GM23338 (cell line): ENCODE measurements at regions not wholly inside any gene's neighbourhood (a gene's known extent, or its start where the extent isn't known, plus 50 kb on each side); places are given as distances from the start of the nearest gene placed in this dataset.

Experiments used
- ATAC-seq: fragments of 200-7000 bp; cut with Tn5 transposase; 3 replicates; pipeline ENCODE4 v1.9.1; 2020
- DNase-seq: peaks from one replicate; pipeline ENCODE4 v3.0.0-alpha.2; 2015; ENCODE audit warnings: low spot score
- H2AFZ ChIP-seq: fragments of 200-600 bp; sonication (generic); 2 replicates; pipeline ENCODE4 v1.8.0; 2016; ENCODE audit warnings: antibody characterized with exemption, mild to moderate bottlenecking, moderate library complexity
- H3F3A ChIP-seq: fragments of 200-600 bp; sonication (generic); replicated peaks from 2 replicates; pipeline ENCODE4 v1.8.0; 2017; ENCODE audit warnings: antibody characterized with exemption, mixed run types, low read depth
- H3K27ac ChIP-seq: fragments of 200-600 bp; sonication (generic); 2 replicates; pipeline ENCODE4 v1.6.1; 2016; ENCODE audit warnings: low read depth
- H3K27me3 ChIP-seq: fragments of 200-600 bp; sonication (generic); 2 replicates; pipeline ENCODE4 v1.8.0; 2016; ENCODE audit warnings: mild to moderate bottlenecking, mixed run types, moderate library complexity; ENCODE audit not compliant: insufficient read depth
- H3K36me3 ChIP-seq: fragments of 200-600 bp; sonication (generic); 2 replicates; pipeline ENCODE4 v1.8.0; 2016; ENCODE audit warnings: mild to moderate bottlenecking; ENCODE audit not compliant: insufficient read depth
- H3K4me1 ChIP-seq: fragments of 200-600 bp; sonication (generic); 2 replicates; pipeline ENCODE4 v1.8.0; 2016; ENCODE audit warnings: mild to moderate bottlenecking, moderate library complexity; ENCODE audit not compliant: insufficient read depth
- H3K4me2 ChIP-seq: fragments of 200-600 bp; sonication (generic); 2 replicates; pipeline ENCODE4 v1.7.1; 2017; ENCODE audit warnings: mixed run types
- H3K4me3 ChIP-seq: fragments of 200-600 bp; sonication (generic); 2 replicates; pipeline ENCODE4 v1.6.1; 2016; ENCODE audit warnings: mixed run types
- H3K79me2 ChIP-seq: fragments of 200-600 bp; sonication (generic); replicated peaks from 2 replicates; pipeline ENCODE4 v1.8.0; 2017; ENCODE audit warnings: mild to moderate bottlenecking; ENCODE audit not compliant: insufficient read depth
- H3K9me2 ChIP-seq: fragments of 200-600 bp; sonication (generic); 2 replicates; pipeline ENCODE4 v1.8.0; 2017; ENCODE audit not compliant: insufficient read depth
- H4K20me1 ChIP-seq: fragments of 200-600 bp; sonication (generic); replicated peaks from 2 replicates; pipeline ENCODE4 v1.8.0; 2017; ENCODE audit warnings: mild to moderate bottlenecking; ENCODE audit not compliant: insufficient read depth
- H3K27ac Mint-ChIP-seq: 2 replicates; pipeline ENCODE4 v1.8.0; 2020; ENCODE audit warnings: inconsistent platforms, mild to moderate bottlenecking, moderate library complexity, mixed read lengths
- H3K27me3 Mint-ChIP-seq: 3 replicates; pipeline ENCODE4 v1.8.0; 2022; ENCODE audit warnings: low read depth, mild to moderate bottlenecking, moderate library complexity, mixed read lengths, inconsistent platforms; ENCODE audit not compliant: insufficient read depth, poor library complexity
- H3K36me3 Mint-ChIP-seq: 3 replicates; pipeline ENCODE4 v1.8.0; 2021; ENCODE audit warnings: low read depth, mild to moderate bottlenecking, inconsistent platforms, moderate library complexity, mixed read lengths
- H3K4me1 Mint-ChIP-seq: 3 replicates; pipeline ENCODE4 v1.8.0; 2020; ENCODE audit warnings: mild to moderate bottlenecking, inconsistent platforms, mixed read lengths
- H3K4me3 Mint-ChIP-seq: 3 replicates; pipeline ENCODE4 v1.8.0; 2021; ENCODE audit warnings: moderate library complexity, mild to moderate bottlenecking, inconsistent platforms, mixed read lengths
- H3K9me3 Mint-ChIP-seq: 3 replicates; pipeline ENCODE4 v1.8.0; 2020; ENCODE audit warnings: moderate library complexity, mild to moderate bottlenecking, inconsistent platforms, mixed read lengths
- CREB1 ChIP-seq: fragments of 250-450 bp; sonication (Bioruptor Pico); IDR thresholded peaks from 2 replicates; pipeline ENCODE4 v1.5.0; 2020; ENCODE audit warnings: low read depth, mild to moderate bottlenecking, moderate library complexity
- CTCF ChIP-seq, 2 experiments: fragments of 200-600 bp in 1 of 2; sonication (generic) in 1 of 2; conservative IDR thresholded peaks; 2 replicates each; pipeline versions ENCODE4 v1.5.1 to v1.6.1; 2016 to 2017; ENCODE audit warnings: antibody characterized with exemption in 2 of 2, low read depth in 2 of 2, mild to moderate bottlenecking in 2 of 2, moderate library complexity in 1 of 2
- EZH2 ChIP-seq: fragments of 200-600 bp; sonication (generic); IDR thresholded peaks from one replicate; pipeline ENCODE4 v1.8.0; 2017; ENCODE audit warnings: antibody characterized with exemption, mild to moderate bottlenecking, low read depth; ENCODE audit not compliant: unreplicated experiment
- EZH2phosphoT487 ChIP-seq: fragments of 200-600 bp; sonication (generic); IDR thresholded peaks from one replicate; pipeline ENCODE4 v1.8.1; 2018; ENCODE audit warnings: antibody characterized with exemption; ENCODE audit not compliant: unreplicated experiment
- JUNB ChIP-seq: IDR thresholded peaks from one replicate; pipeline ENCODE4 v1.6.1; 2016; ENCODE audit warnings: antibody characterized with exemption; ENCODE audit not compliant: unreplicated experiment
- NANOG ChIP-seq: IDR thresholded peaks from 2 replicates; pipeline ENCODE4 v1.6.1; 2016; ENCODE audit warnings: antibody characterized with exemption, borderline replicate concordance
- POLR2AphosphoS5 ChIP-seq: IDR thresholded peaks from 2 replicates; pipeline ENCODE4 v1.6.1; 2016; ENCODE audit warnings: antibody characterized with exemption, low read depth
- REST ChIP-seq: IDR thresholded peaks from one replicate; pipeline ENCODE4 v1.6.1; 2018; ENCODE audit warnings: antibody characterized with exemption; ENCODE audit not compliant: unreplicated experiment
- ZNF114 ChIP-seq: fragments of 250-450 bp; sonication (Bioruptor Pico); IDR thresholded peaks from 2 replicates; pipeline ENCODE4 v1.5.0; 2020; ENCODE audit warnings: mild to moderate bottlenecking, moderate library complexity
- ZNF331 ChIP-seq: fragments of 250-450 bp; sonication (Bioruptor Pico); IDR thresholded peaks from 2 replicates; pipeline ENCODE4 v1.5.0; 2020; ENCODE audit warnings: low read depth, mild to moderate bottlenecking, moderate library complexity

GRCh38 chr1:230494514-230494913 lies 68.4 kb upstream of the PGBD5 start (continued):
- TF ChIP-seq REST, result no peak
- no peak for TF ChIP-seq CREB1 (CRISPR knock-in tag)
- no peak for TF ChIP-seq NANOG
- TF ChIP-seq ZNF114 (CRISPR knock-in tag), result no peak
- TF ChIP-seq CTCF (conservative IDR thresholded peaks at IDR 0.05; ENCODE audit: low read depth in 2 of 2), result no peak
- no peak for TF ChIP-seq EZH2phosphoT487
- TF ChIP-seq JUNB, result no peak
- no peak for TF ChIP-seq ZNF331 (CRISPR knock-in tag)
- no peak for TF ChIP-seq EZH2

- DNase-seq, result no peak
- Histone ChIP-seq H3K36me3 (no peaks in the 10 kb centered on the region), H3F3A (no peaks in the 10 kb centered on the region), H3K4me2 (no peak overlapping the region), H3K27me3 (no peaks in the 10 kb centered on the region), H3K4me3 (no peak overlapping the region), H3K27ac (no peak overlapping the region), H4K20me1 (no peaks in the 10 kb centered on the region), H3K9me2 (peaks cover under 1% of the 10 kb centered on the region; the same call in 1 of the 2 replicates), H3K79me2 (no peaks in the 10 kb centered on the region), H2AFZ (no peak overlapping the region), H3K4me1 (no peaks in the 10 kb centered on the region)
- H3K4me1 Mint-ChIP-seq, result peaks cover 4% of the 10 kb centered on the region; the same call in 1 of the 3 replicates
- no peak for TF ChIP-seq REST
- TF ChIP-seq POLR2AphosphoS5, result no peak
- no peak for TF ChIP-seq EZH2
- TF ChIP-seq EZH2phosphoT487, result no peak
- no peak for TF ChIP-seq ZNF114 (CRISPR knock-in tag)
- H3K36me3 Mint-ChIP-seq, result peaks cover 4% of the 10 kb centered on the region
- no peak for ATAC-seq
- H3K9me3 Mint-ChIP-seq, result peaks cover 5% of the 10 kb centered on the region
- H3K27ac Mint-ChIP-seq, result no peak overlapping the region
- H3K27me3 Mint-ChIP-seq, result peaks cover 5% of the 10 kb centered on the region
- H3K4me3 Mint-ChIP-seq, result no peak overlapping the region
These were observed 67.9 kb upstream of the PGBD5 start for GRCh38 chr1:230494026-230494425.
